ENCODE measurements at regions not wholly inside any gene's neighbourhood (a gene's known extent, or its start where the extent isn't known, plus 50 kb on each side); places are given as distances from the start of the nearest gene placed in this dataset.

- 0 out of 2 replicates have a peak, but pooled peaks cover 10% of the 10 kb centered on the region for H3K9me3 ChIP-seq (ENCODE audit: low read length)
- H3K4me2 ChIP-seq (ENCODE audit: low read depth, low read length) = no peak overlapping the region
- 26% methylated on average over 1 of the region's 1 CpG for WGBS (ENCODE audit: low lambda C conversion rate)
- intact Hi-C loops (cut with micrococcal nuclease; ENCODE audit: unreplicated experiment) (no loop called here), in situ Hi-C loops (cut with HindIII; ENCODE audit: extremely low pct_ligation_motif_present, low pct_unique_long_range_greater_than_20kb) (no loop called here)
- no peaks in the 10 kb centered on the region for H3K36me3 ChIP-seq (replicated peaks in 1 of 2; ENCODE audit: control insufficient read depth in 1 of 2, insufficient read depth in 2 of 2, low read length in 2 of 2)
- DNase-seq (ENCODE audit: low spot score) = no peak
- TF ChIP-seq ZNF598 (CRISPR knock-in tag; IDR thresholded peaks at IDR 0.05; ENCODE audit: borderline replicate concordance) (no peak), ATRX (CRISPR knock-in tag; IDR thresholded peaks at IDR 0.05; ENCODE audit: borderline replicate concordance) (no peak), SP4 (CRISPR knock-in tag; IDR thresholded peaks at IDR 0.05) (no peak)
- CTCF ChIA-PET (ENCODE audit: low intra/inter-chr PET ratio, low total read pairs) = no interaction called here
- FAIRE-seq = no peak
- ATAC-seq = no peak
- H3K27ac ChIP-seq (ENCODE audit: extremely low read length, insufficient read depth, low read length) = no peak overlapping the region
- no peak overlapping the region for H3K4me3 ChIP-seq (replicated peaks in 1 of 3; ENCODE audit: insufficient read depth in 1 of 3, low read depth in 2 of 3, low read length in 3 of 3)
- H2AFZ ChIP-seq (ENCODE audit: low read length) = no peak overlapping the region
- POLR2A ChIA-PET = no interaction called here
- H3K27me3 ChIP-seq (ENCODE audit: control insufficient read depth in 1 of 2, insufficient read depth in 2 of 2, low read length in 2 of 2) = no peaks in the 10 kb centered on the region; a peak in 1 of 5 replicates
- no peak overlapping the region for H3K9ac ChIP-seq (ENCODE audit: insufficient read depth, low read depth, low read length)
- no peaks in the 10 kb centered on the region for H4K20me1 ChIP-seq (ENCODE audit: insufficient read depth, low read length)
- BruUV-seq (replicated peaks) = no TSS peak
- H3K4me1 ChIP-seq (ENCODE audit: insufficient read depth, low read length) = no peaks in the 10 kb centered on the region
- H3K79me2 ChIP-seq (ENCODE audit: insufficient read depth, low read length) = no peaks in the 10 kb centered on the region
Observed at GRCh38 chr6:138716013-138716412, 57.6 kb upstream of the CCDC28A start.

- Histone ChIP-seq H2AFZ (ENCODE audit: low read length) (no peak overlapping the region), H3K4me2 (ENCODE audit: low read depth, low read length) (no peak overlapping the region), H3K36me3 (replicated peaks in 1 of 2; ENCODE audit: control insufficient read depth in 1 of 2, insufficient read depth in 2 of 2, low read length in 2 of 2) (no peaks in the 10 kb centered on the region), H3K9ac (ENCODE audit: insufficient read depth, low read depth, low read length) (no peak overlapping the region), H3K9me3 (ENCODE audit: low read length) (0 out of 2 replicates have a peak, but pooled peaks cover 10% of the 10 kb centered on the region), H4K20me1 (ENCODE audit: insufficient read depth, low read length) (no peaks in the 10 kb centered on the region), H3K4me3 (replicated peaks in 1 of 3; ENCODE audit: insufficient read depth in 1 of 3, low read depth in 2 of 3, low read length in 3 of 3) (no peak overlapping the region), H3K4me1 (ENCODE audit: insufficient read depth, low read length) (peaks cover 3% of the 10 kb centered on the region), H3K79me2 (ENCODE audit: insufficient read depth, low read length) (no peaks in the 10 kb centered on the region), H3K27ac (ENCODE audit: extremely low read length, insufficient read depth, low read length) (no peak overlapping the region), H3K27me3 (ENCODE audit: control insufficient read depth in 1 of 2, insufficient read depth in 2 of 2, low read length in 2 of 2) (no peaks in the 10 kb centered on the region)
- FAIRE-seq = no peak
- TF ChIP-seq MBNL3 (CRISPR knock-in tag; conservative IDR thresholded peaks at IDR 0.05) = no peak
- intact Hi-C loops (cut with micrococcal nuclease; ENCODE audit: unreplicated experiment) (no loop called here), in situ Hi-C loops (cut with HindIII; ENCODE audit: extremely low pct_ligation_motif_present, low pct_unique_long_range_greater_than_20kb) (no loop called here)
- ChIA-PET CTCF (ENCODE audit: low intra/inter-chr PET ratio, low total read pairs) (no interaction called here), POLR2A (no interaction called here)
- 45% methylated on average over 4 of the region's 4 CpGs for WGBS (ENCODE audit: low lambda C conversion rate)
- DNase-seq (ENCODE audit: low spot score) = no peak
- BruUV-seq (replicated peaks) = no TSS peak
- ATAC-seq = no peak
Observed at GRCh38 chr6:138716971-138717665, 56.5 kb upstream of the CCDC28A start.
